ENCODE measurements at regions not wholly inside any gene's neighbourhood (a gene's known extent, or its start where the extent isn't known, plus 50 kb on each side); places are given as distances from the start of the nearest gene placed in this dataset.

DNA sequence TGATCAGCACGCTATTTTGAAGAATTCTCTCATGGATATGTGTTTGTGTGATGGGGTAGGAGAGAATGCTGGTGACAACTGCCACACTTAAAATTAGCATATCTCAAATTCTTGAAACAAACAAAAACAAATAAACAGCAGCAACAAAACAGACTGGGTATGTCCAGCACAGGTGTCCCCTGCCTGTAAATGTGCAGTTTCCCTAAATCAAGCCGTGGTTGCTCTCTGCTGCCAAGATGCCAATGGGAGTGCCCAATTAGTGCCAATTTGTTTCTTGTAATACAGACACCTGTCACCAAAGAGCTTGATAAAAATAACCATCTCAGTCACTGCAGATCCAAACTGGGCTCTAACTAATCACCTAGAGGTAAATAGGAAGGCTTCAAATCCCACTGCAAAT is 144.2 kb upstream of the SMARCA2 start:
- no peak for TF ChIP-seq POLR2A (IDR thresholded peaks at IDR 0.05)
- TF ChIP-seq, protein P1, sequence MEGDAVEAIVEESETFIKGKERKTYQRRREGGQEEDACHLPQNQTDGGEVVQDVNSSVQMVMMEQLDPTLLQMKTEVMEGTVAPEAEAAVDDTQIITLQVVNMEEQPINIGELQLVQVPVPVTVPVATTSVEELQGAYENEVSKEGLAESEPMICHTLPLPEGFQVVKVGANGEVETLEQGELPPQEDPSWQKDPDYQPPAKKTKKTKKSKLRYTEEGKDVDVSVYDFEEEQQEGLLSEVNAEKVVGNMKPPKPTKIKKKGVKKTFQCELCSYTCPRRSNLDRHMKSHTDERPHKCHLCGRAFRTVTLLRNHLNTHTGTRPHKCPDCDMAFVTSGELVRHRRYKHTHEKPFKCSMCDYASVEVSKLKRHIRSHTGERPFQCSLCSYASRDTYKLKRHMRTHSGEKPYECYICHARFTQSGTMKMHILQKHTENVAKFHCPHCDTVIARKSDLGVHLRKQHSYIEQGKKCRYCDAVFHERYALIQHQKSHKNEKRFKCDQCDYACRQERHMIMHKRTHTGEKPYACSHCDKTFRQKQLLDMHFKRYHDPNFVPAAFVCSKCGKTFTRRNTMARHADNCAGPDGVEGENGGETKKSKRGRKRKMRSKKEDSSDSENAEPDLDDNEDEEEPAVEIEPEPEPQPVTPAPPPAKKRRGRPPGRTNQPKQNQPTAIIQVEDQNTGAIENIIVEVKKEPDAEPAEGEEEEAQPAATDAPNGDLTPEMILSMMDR (IDR thresholded peaks at IDR 0.05), result no peak
- TF ChIP-seq POLR2AphosphoS5 (IDR thresholded peaks at IDR 0.05), result no peak
